CD8-positive, alpha-beta memory T cell (primary cell): ENCODE measurements at regions not wholly inside any gene's neighbourhood (a gene's known extent, or its start where the extent isn't known, plus 50 kb on each side); places are given as distances from the start of the nearest gene placed in this dataset.
A peak's percentile ranks its signal among the peaks of the same experiment; 100 is the strongest.

Source experiments
- CTCF ChIA-PET: fragments of 350-600 bp; sonication (Branson Sonifier 250); formaldehyde crosslinking; loops from one replicate; lab custom pipeline; 2021; ENCODE audit warnings: antibody characterized with exemption; lab: Charles Lee
- POLR2A ChIA-PET: fragments of 350-600 bp; sonication (Branson Sonifier 250); formaldehyde crosslinking; loops from one replicate; lab custom pipeline; 2021; ENCODE audit warnings: antibody characterized with exemption; lab: Charles Lee
- DNase-seq, 5 donors: peaks; one replicate each; pipeline versions ENCODE4 v3.0.0 to v3.0.0-alpha.2; 2020 to 2022; ENCODE audit warnings: mixed read lengths in 1 of 5
- H3K27ac ChIP-seq: one replicate; pipeline ENCODE4 v1.7.0; 2013; ENCODE audit warnings: low read depth, mild to moderate bottlenecking, low read length, moderate library complexity
- H3K27me3 ChIP-seq: 2 replicates; pipeline ENCODE4 v1.7.0; 2013; ENCODE audit warnings: low read length, mild to moderate bottlenecking; ENCODE audit not compliant: insufficient read depth, poor library complexity, severe bottlenecking
- H3K36me3 ChIP-seq: 2 replicates; pipeline ENCODE4 v1.7.0; 2013; ENCODE audit warnings: mild to moderate bottlenecking, low read length, moderate library complexity; ENCODE audit not compliant: insufficient read depth
- H3K4me1 ChIP-seq: 2 replicates; pipeline ENCODE4 v1.7.0; 2013; ENCODE audit warnings: mild to moderate bottlenecking, low read length, moderate library complexity; ENCODE audit not compliant: insufficient read depth
- H3K4me3 ChIP-seq: 2 replicates; pipeline ENCODE4 v1.7.0; 2013; ENCODE audit warnings: mild to moderate bottlenecking, low read length
- H3K9me3 ChIP-seq: 2 replicates; pipeline ENCODE4 v1.7.0; 2013; ENCODE audit warnings: mild to moderate bottlenecking, low read length
- H3K27ac Mint-ChIP-seq, 8 donors: one replicate each; pipeline ENCODE4 v1.8.0; 2020 to 2021; ENCODE audit warnings: mixed read lengths in 8 of 8, mild to moderate bottlenecking in 6 of 8, inconsistent platforms in 3 of 8, moderate library complexity in 3 of 8
- H3K27me3 Mint-ChIP-seq, 2 donors: one replicate each; pipeline ENCODE4 v1.8.0; 2020 to 2021; ENCODE audit warnings: mixed read lengths in 2 of 2, mild to moderate bottlenecking in 1 of 2, moderate library complexity in 1 of 2
- H3K36me3 Mint-ChIP-seq, 3 donors: one replicate each; pipeline ENCODE4 v1.8.0; 2020 to 2021; ENCODE audit warnings: mixed read lengths in 3 of 3, inconsistent platforms in 1 of 3, mild to moderate bottlenecking in 1 of 3
- H3K4me1 Mint-ChIP-seq, 3 donors: one replicate each; pipeline ENCODE4 v1.8.0; 2020 to 2021; ENCODE audit warnings: mixed read lengths in 3 of 3, inconsistent platforms in 1 of 3, mild to moderate bottlenecking in 1 of 3
- H3K4me3 Mint-ChIP-seq, 7 donors: one replicate each; pipeline ENCODE4 v1.8.0; 2020 to 2021; ENCODE audit warnings: mixed read lengths in 7 of 7, mild to moderate bottlenecking in 6 of 7, moderate library complexity in 4 of 7, inconsistent platforms in 2 of 7
- H3K9me3 Mint-ChIP-seq, 5 donors: one replicate each; pipeline ENCODE4 v1.8.0; 2020 to 2022; ENCODE audit warnings: mixed read lengths in 5 of 5, mild to moderate bottlenecking in 3 of 5, moderate library complexity in 2 of 5, inconsistent platforms in 1 of 5

DNA sequence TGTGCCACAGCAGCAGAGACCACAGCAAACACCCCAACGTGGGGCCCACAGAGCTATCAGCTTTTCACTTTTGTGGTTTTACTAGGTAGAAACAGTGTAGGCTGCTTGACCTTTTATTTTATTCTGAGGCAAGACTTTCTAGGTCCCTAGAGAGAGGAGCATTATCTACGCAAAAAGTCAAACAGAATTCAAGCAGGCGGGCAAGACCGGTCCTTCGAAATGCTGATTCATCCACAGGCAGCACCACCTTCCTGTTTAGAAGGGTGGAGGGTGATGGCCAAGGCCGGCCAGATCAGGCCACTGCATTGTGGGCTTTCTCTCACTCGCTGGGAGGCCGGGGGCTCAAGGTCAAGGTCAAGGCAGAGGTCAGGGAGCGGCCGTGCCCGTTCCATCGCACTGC is 573.0 kb downstream of the GALR1 start:
- no peak overlapping the region for H3K4me3 Mint-ChIP-seq
- H3K9me3 Mint-ChIP-seq, result peaks cover 0 to 5% (median 0%) of the 10 kb centered on the region in 5 donors
- H3K27ac ChIP-seq, result no peak overlapping the region

DNA sequence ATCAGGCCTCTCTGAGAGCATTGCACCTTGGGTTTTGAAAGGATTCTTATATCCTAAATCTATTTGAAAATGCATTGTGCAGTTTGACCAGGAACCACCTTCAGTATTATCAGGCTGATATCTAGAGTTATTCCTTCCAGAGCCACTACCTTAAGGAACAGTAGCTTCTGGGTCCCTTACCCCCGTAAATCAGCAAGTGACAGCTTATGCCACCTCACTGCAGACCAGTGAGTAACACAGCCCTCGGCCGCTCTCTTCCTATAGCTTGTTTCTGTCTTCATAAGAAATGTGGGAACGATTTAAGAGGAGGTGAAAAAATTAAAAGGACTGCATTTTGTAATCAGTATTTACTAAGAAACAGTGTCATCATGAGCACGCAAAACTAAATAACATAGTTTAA is 584.2 kb downstream of the GALR1 start:
- Histone ChIP-seq H3K36me3 (no peaks in the 10 kb centered on the region), H3K4me3 (no peak overlapping the region), H3K27me3 (no peaks in the 10 kb centered on the region), H3K4me1 (no peaks in the 10 kb centered on the region), H3K27ac (no peak overlapping the region), H3K9me3 (no peaks in the 10 kb centered on the region)
- no peaks in the 10 kb centered on the region for H3K27me3 Mint-ChIP-seq
- CTCF ChIA-PET, result no interaction called here
- H3K9me3 Mint-ChIP-seq, result no peaks in the 10 kb centered on the region
- no peak for DNase-seq
- no peak overlapping the region for H3K27ac Mint-ChIP-seq
- H3K4me3 Mint-ChIP-seq, result no peak overlapping the region
- POLR2A ChIA-PET, result no interaction called here
- no peaks in the 10 kb centered on the region for H3K4me1 Mint-ChIP-seq
- no peaks in the 10 kb centered on the region for H3K36me3 Mint-ChIP-seq

More for the DNA sequence above, 573.0 kb downstream of the GALR1 start:
- Mint-ChIP-seq H3K27ac (peak overlapping the region in 1 of 8 donors; percentile 38), H3K4me1 (no peaks in the 10 kb centered on the region), H3K27me3 (peaks cover 3 to 15% of the 10 kb centered on the region in 2 donors), H3K36me3 (no peaks in the 10 kb centered on the region)
- DNase-seq, result no peak
- ChIA-PET CTCF (no interaction called here), POLR2A (no interaction called here)
- Histone ChIP-seq H3K36me3 (no peaks in the 10 kb centered on the region), H3K4me1 (no peaks in the 10 kb centered on the region), H3K27me3 (no peaks in the 10 kb centered on the region), H3K9me3 (no peaks in the 10 kb centered on the region), H3K4me3 (no peak overlapping the region)

DNA sequence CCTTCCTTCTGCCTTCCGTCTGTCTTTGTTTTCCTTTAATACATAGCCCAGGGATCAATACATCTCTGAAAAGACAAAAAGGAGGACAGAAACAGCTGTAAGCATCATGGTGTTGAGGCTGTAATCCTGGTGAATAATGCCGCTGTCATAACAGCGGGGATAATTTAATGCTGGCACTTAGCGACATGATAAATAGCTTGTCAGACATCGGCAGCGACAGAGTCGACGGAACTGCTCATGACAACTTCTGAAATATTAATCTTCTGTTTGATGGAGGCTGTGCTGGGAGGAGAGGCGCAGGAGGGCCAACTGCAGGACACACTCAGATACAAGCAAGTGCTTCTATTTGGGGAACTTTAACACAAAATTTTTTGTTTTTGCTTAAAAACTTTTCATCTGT is 602.2 kb downstream of the GALR1 start:
- no peaks in the 10 kb centered on the region for H3K4me1 ChIP-seq
- H3K4me3 ChIP-seq, result no peak overlapping the region
- H3K9me3 ChIP-seq, result no peaks in the 10 kb centered on the region
- H3K9me3 Mint-ChIP-seq, result peaks cover 0 to 3% (median 0%) of the 10 kb centered on the region in 5 donors
- H3K4me1 Mint-ChIP-seq, result no peaks in the 10 kb centered on the region
- H3K36me3 ChIP-seq, result no peaks in the 10 kb centered on the region
- H3K4me3 Mint-ChIP-seq, result no peak overlapping the region
- ChIA-PET CTCF (no interaction called here), POLR2A (no interaction called here)
- H3K27ac Mint-ChIP-seq, result no peak overlapping the region
- H3K27me3 ChIP-seq, result no peaks in the 10 kb centered on the region
- no peak overlapping the region for H3K27ac ChIP-seq
- peaks cover 9 to 13% of the 10 kb centered on the region in 2 donors for H3K27me3 Mint-ChIP-seq
- DNase-seq, result no peak
- H3K36me3 Mint-ChIP-seq, result no peaks in the 10 kb centered on the region

DNA sequence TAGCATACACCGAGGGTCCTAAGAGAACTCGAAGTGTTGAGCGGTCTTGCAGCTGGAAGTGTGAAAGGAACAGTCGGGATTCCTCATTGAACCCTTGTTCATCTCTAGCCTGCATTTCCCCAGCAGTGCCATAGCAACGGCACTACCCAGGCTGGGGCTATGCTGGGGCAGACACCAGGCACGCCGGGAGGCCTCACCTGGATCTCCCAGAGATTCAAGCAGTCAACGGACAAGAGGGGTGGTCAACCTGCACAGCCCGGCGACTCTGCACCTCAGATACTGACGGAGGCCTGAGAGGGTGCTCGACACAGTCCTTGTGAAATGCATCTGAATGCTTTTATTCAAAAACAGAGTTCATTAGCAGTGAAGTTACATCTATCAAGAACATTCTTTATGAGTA is 604.2 kb downstream of the GALR1 start:
- Mint-ChIP-seq H3K27me3 (peaks cover 13 to 14% of the 10 kb centered on the region in 2 donors), H3K4me3 (no peak overlapping the region), H3K9me3 (peaks cover 0 to 3% (median 0%) of the 10 kb centered on the region in 5 donors), H3K4me1 (no peaks in the 10 kb centered on the region), H3K27ac (no peak overlapping the region), H3K36me3 (no peaks in the 10 kb centered on the region)
- DNase-seq, result no peak
- Histone ChIP-seq H3K27me3 (no peaks in the 10 kb centered on the region), H3K36me3 (no peaks in the 10 kb centered on the region), H3K27ac (no peak overlapping the region), H3K4me1 (no peaks in the 10 kb centered on the region), H3K9me3 (no peaks in the 10 kb centered on the region), H3K4me3 (no peak overlapping the region)
- CTCF ChIA-PET, result interaction anchor here (1.2 to 1.6 kb wide), 2 partner anchors 11 to 23 kb away, joined by 3 read pairs; no protein-coding TSS in a partner anchor
- POLR2A ChIA-PET, result no interaction called here

DNA sequence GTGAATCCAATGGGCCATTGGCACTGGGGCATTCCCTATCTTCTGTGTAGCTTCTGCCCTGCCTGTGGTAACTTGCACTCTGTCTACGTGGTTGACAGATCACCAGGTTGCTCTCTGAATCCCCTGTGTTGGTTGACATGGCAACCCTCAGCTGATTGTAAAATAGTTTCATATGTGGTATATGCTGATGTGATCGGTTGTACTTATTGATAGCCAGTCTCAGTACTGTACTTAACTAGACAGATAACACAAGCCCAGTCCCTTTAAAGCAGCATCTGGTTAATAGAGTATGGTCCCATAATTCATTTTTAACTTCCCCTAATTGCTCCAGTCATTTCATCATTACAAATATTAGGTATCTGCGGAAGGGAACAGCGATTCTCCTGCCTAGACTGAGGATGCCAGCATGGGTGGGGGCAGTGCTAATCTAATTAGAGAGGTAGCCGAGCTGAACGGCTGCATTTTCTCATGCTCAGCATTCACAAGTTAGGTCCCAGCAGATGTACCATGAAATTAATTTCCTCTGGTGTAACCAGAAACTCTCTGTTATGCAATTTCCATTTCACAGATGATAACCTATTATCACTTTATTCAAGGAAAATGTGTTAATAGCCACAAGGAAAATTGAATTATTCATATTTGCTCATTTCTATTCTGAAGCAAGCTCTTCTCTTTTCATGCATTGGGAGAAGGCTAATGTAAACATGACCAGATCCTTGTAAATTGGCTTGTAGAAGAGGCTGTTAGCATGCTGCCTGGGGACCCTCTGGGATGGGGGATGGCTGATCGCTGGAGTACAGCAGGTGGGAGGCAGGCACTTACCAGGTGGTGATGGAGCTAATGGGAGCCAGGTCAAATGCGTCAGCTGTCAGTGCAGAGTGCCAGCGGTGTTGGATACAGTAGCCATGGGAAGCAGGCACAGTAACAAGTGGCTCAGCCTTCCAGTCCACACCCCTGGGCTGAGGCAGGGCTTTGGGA is 608.3 kb downstream of the GALR1 start:
- Mint-ChIP-seq H3K4me1 (no peaks in the 10 kb centered on the region), H3K27ac (no peak overlapping the region), H3K9me3 (peaks cover 0 to 2% (median 0%) of the 10 kb centered on the region in 5 donors), H3K4me3 (no peak overlapping the region), H3K36me3 (no peaks in the 10 kb centered on the region), H3K27me3 (peaks cover 6% of the 10 kb centered on the region in 2 donors)
- ChIA-PET CTCF (no interaction called here), POLR2A (no interaction called here)
- Histone ChIP-seq H3K9me3 (no peaks in the 10 kb centered on the region), H3K27me3 (no peaks in the 10 kb centered on the region), H3K4me1 (no peaks in the 10 kb centered on the region), H3K4me3 (no peak overlapping the region), H3K36me3 (no peaks in the 10 kb centered on the region), H3K27ac (no peak overlapping the region)
- DNase-seq, result no peak

DNA sequence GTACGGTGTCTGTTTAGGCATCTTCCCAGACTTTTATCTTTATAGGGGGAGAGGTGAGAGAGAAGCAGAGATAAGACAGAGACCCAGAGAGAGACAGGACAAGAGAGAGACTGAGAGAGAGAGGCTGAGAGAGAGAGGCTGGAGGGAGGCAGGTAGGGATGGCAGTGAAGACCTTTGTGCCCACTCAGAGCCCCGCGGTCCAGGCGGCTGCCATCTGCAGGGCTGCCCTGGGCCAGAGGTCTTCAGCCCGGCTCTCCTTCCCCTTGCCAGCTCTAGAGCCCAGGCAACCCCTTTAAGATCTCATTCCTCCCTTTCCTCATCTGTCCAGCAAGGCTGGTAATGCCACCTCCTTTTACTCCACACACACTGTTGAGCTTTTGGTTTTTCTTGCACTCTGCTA is 610.0 kb downstream of the GALR1 start:
- Histone ChIP-seq H3K4me3 (no peak overlapping the region), H3K4me1 (no peaks in the 10 kb centered on the region), H3K36me3 (no peaks in the 10 kb centered on the region), H3K9me3 (no peaks in the 10 kb centered on the region), H3K27me3 (no peaks in the 10 kb centered on the region), H3K27ac (no peak overlapping the region)
- Mint-ChIP-seq H3K4me3 (no peak overlapping the region), H3K9me3 (peaks cover 0 to 2% (median 0%) of the 10 kb centered on the region in 5 donors), H3K4me1 (no peaks in the 10 kb centered on the region), H3K36me3 (no peaks in the 10 kb centered on the region), H3K27me3 (peaks cover 0 to 6% of the 10 kb centered on the region in 2 donors), H3K27ac (no peak overlapping the region)
- no peak for DNase-seq
- ChIA-PET CTCF (no interaction called here), POLR2A (no interaction called here)

DNA sequence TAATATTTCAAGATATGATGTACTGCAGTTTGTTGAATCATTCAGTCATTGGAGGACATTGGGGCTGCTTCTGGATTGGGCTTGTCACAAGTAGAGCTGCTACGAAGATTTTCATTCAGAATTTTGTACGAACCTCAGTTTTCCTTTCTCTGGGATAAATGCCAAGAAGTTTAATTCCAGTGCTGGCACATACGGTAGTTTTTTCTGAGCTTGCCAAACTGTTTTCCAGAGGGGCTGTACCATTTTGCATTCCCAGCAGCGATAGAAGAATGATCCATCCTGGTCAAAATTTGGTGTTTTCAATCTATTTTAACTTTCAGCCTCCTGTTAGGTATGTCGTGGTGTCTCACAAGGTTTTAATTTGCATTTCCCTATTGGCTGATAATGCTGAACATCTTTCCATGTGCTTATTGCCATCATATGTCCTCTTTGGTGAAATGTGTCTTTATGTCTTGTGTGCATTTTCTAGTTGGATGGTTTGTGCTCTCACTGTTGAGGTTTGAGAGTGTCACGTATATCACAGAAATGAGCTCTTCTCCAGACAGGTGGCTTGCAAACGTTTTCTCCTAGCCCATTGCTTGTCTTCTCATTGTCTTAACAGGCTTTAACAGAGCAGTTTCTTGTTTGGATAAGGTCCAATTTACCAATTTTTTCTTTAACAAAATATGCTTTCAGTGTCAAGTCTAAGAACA is 612.6 kb downstream of the GALR1 start:
- no peak for DNase-seq
- Mint-ChIP-seq H3K27ac (no peak overlapping the region), H3K27me3 (peaks cover under 1 to 4% of the 10 kb centered on the region in 2 donors), H3K9me3 (peaks cover 0 to under 1% (median 0%) of the 10 kb centered on the region in 5 donors), H3K4me3 (no peak overlapping the region), H3K4me1 (no peaks in the 10 kb centered on the region), H3K36me3 (no peaks in the 10 kb centered on the region)
- POLR2A ChIA-PET, result no interaction called here
- CTCF ChIA-PET, result no interaction called here
- no peaks in the 10 kb centered on the region for H3K36me3 ChIP-seq
- H3K27ac ChIP-seq, result no peak overlapping the region
- no peaks in the 10 kb centered on the region for H3K27me3 ChIP-seq
- no peak overlapping the region for H3K4me3 ChIP-seq
- H3K4me1 ChIP-seq, result no peaks in the 10 kb centered on the region
- no peaks in the 10 kb centered on the region for H3K9me3 ChIP-seq

DNA sequence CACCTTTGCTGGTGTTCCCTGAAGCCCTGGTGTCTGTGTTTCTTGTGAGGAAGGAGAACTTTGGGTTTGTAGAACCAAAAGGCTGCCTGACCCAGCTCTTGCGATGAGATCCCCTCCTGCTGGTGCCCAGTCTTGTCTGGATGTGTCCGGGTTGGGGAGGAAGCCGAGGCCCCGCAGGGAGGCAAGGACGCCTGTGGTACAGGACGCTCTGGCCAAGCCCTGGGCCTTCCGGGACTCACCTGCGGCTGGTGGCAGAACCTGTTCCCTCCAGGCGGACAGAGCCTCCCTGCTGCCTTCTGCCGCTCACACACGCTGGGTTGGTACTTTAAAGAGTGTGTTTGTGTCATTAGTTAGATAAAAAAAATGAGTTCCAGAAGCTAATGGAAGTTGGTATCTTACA is 616.2 kb downstream of the GALR1 start:
- Mint-ChIP-seq H3K9me3 (no peaks in the 10 kb centered on the region), H3K4me1 (no peaks in the 10 kb centered on the region), H3K4me3 (no peak overlapping the region), H3K27me3 (peaks cover 7 to 9% of the 10 kb centered on the region in 2 donors), H3K36me3 (no peaks in the 10 kb centered on the region), H3K27ac (no peak overlapping the region)
- Histone ChIP-seq H3K27me3 (no peaks in the 10 kb centered on the region), H3K27ac (no peak overlapping the region), H3K4me1 (no peaks in the 10 kb centered on the region), H3K4me3 (no peak overlapping the region), H3K9me3 (no peaks in the 10 kb centered on the region), H3K36me3 (no peaks in the 10 kb centered on the region)
- CTCF ChIA-PET, result no interaction called here
- POLR2A ChIA-PET, result no interaction called here
- no peak for DNase-seq
